Nephron progenitor cell (in vitro differentiated cells): ENCODE measurements at regions not wholly inside any gene's neighbourhood (a gene's known extent, or its start where the extent isn't known, plus 50 kb on each side); places are given as distances from the start of the nearest gene placed in this dataset.

Experiments used
- DNase-seq: peaks from one replicate; pipeline ENCODE4 v3.0.0; 2021
- H3K27ac Mint-ChIP-seq: 2 replicates; pipeline ENCODE4 v1.8.0; 2021; ENCODE audit warnings: mild to moderate bottlenecking, moderate library complexity, mixed read lengths
- H3K27me3 Mint-ChIP-seq: 2 replicates; pipeline ENCODE4 v1.8.0; 2021; ENCODE audit warnings: mild to moderate bottlenecking, low read depth, mixed read lengths; ENCODE audit not compliant: poor library complexity
- H3K36me3 Mint-ChIP-seq: 2 replicates; pipeline ENCODE4 v1.8.0; 2021; ENCODE audit warnings: low read depth, mixed read lengths
- H3K4me1 Mint-ChIP-seq: 2 replicates; pipeline ENCODE4 v1.8.0; 2021; ENCODE audit warnings: mixed read lengths
- H3K4me3 Mint-ChIP-seq: 2 replicates; pipeline ENCODE4 v1.8.0; 2021; ENCODE audit warnings: mild to moderate bottlenecking, moderate library complexity, mixed read lengths
- H3K9me3 Mint-ChIP-seq: 2 replicates; pipeline ENCODE4 v1.8.0; 2021; ENCODE audit warnings: mild to moderate bottlenecking, moderate library complexity, mixed read lengths
- CTCF ChIP-seq: fragments of 200-600 bp; sonication (generic); IDR thresholded peaks from 2 replicates; pipeline ENCODE4 v1.5.0; 2021; ENCODE audit warnings: antibody characterized with exemption

- no peak for TF ChIP-seq CTCF
- no peaks in the 10 kb centered on the region for H3K27me3 Mint-ChIP-seq
- peaks cover 45% of the 10 kb centered on the region for H3K4me1 Mint-ChIP-seq
- H3K36me3 Mint-ChIP-seq = no peaks in the 10 kb centered on the region
- no peak overlapping the region for H3K27ac Mint-ChIP-seq
- H3K9me3 Mint-ChIP-seq = peaks cover 30% of the 10 kb centered on the region
- DNase-seq = no peak
- H3K4me3 Mint-ChIP-seq = no peak overlapping the region
Measured at GRCh38 chrX:69089203-69089602, 76.0 kb downstream of the PJA1 start.

- TF ChIP-seq CTCF = no peak
- Mint-ChIP-seq H3K27me3 (no peaks in the 10 kb centered on the region), H3K4me3 (no peak overlapping the region), H3K9me3 (peaks cover 30% of the 10 kb centered on the region), H3K27ac (no peak overlapping the region), H3K36me3 (no peaks in the 10 kb centered on the region), H3K4me1 (peaks cover 53% of the 10 kb centered on the region)
- peak; percentile 37 for DNase-seq
Measured at GRCh38 chrX:69088171-69088938, 76.9 kb downstream of the PJA1 start.

GRCh38 chrX:69085826-69086225, 79.4 kb downstream of the PJA1 start:
- Mint-ChIP-seq H3K36me3 (no peaks in the 10 kb centered on the region), H3K4me3 (no peak overlapping the region), H3K4me1 (peaks cover 78% of the 10 kb centered on the region), H3K9me3 (peaks cover 34% of the 10 kb centered on the region), H3K27me3 (no peaks in the 10 kb centered on the region), H3K27ac (no peak overlapping the region)
- DNase-seq = no peak
- no peak for TF ChIP-seq CTCF

DNA sequence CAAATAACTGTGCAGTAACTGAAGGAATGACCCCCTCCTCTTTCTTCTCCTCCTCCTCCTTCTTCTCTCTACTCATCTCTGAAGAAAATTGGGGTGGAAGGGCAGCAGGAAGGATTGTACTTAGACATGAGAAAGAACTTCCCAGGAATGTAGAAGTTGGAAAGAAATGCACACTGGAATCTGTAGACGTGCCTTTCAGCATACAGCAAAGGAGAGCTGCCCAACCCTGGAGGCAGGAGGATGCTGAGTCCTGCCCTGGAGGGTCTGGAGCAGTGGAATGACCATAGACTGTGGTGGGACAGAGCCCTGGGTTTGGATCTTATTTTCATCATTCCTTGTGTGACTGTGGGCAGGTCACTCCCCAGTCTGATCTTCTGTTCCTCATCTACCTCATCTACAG, 80.1 kb downstream of the PJA1 start:
- Mint-ChIP-seq H3K36me3 (no peaks in the 10 kb centered on the region), H3K9me3 (peaks cover 31% of the 10 kb centered on the region), H3K27ac (no peak overlapping the region), H3K27me3 (no peaks in the 10 kb centered on the region), H3K4me1 (peaks cover 85% of the 10 kb centered on the region), H3K4me3 (no peak overlapping the region)
- no peak for TF ChIP-seq CTCF
- DNase-seq = no peak

DNA sequence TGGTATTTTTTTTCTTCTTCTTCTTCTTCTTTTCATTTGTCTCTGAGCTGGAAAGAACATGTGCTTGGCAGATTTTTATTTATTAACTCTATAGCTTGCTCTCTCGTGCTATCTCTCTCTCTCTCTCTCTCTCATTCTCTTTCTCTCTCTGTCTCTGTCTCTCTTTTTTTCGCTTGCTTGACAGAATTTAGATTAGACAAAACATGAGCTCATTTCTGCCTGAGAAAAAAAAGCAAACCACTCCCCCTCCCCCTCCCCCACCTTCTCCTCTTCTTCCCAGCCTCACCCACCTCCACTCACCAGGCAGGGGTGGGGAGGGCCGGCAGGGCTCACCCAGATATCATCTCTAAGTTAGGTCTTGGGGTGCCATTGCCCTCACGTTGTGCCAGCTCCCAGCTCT, 81.5 kb downstream of the PJA1 start:
- Mint-ChIP-seq H3K4me1 (peaks cover 96% of the 10 kb centered on the region), H3K4me3 (peak overlapping the region; percentile 28), H3K36me3 (no peaks in the 10 kb centered on the region), H3K27me3 (no peaks in the 10 kb centered on the region), H3K9me3 (peaks cover 37% of the 10 kb centered on the region), H3K27ac (peak overlapping the region; percentile 98)
- TF ChIP-seq CTCF = no peak
- no peak for DNase-seq

GRCh38 chrX:69083361-69083760, 81.9 kb downstream of the PJA1 start:
- Mint-ChIP-seq H3K9me3 (peaks cover 38% of the 10 kb centered on the region), H3K27me3 (no peaks in the 10 kb centered on the region), H3K4me1 (peaks cover 96% of the 10 kb centered on the region), H3K36me3 (no peaks in the 10 kb centered on the region), H3K4me3 (peak overlapping the region; percentile 28), H3K27ac (peak overlapping the region; percentile 98)
- no peak for TF ChIP-seq CTCF
- DNase-seq = no peak
